ENCODE measurements at regions not wholly inside any gene's neighbourhood (a gene's known extent, or its start where the extent isn't known, plus 50 kb on each side); places are given as distances from the start of the nearest gene placed in this dataset.
A peak's percentile ranks its signal among the peaks of the same experiment; 100 is the strongest.

GRCh38 chr9:32067261-32067660 lies 317.2 kb upstream of the ACO1 start:
- H4K20me1 ChIP-seq (ENCODE audit: insufficient read depth, low read length) = no peaks in the 10 kb centered on the region
- H3K4me1 ChIP-seq (ENCODE audit: low read length) = peaks cover 11% of the 10 kb centered on the region
- H3K27ac ChIP-seq (ENCODE audit: low read length) = no peak overlapping the region
- no peaks in the 10 kb centered on the region for H3K9me3 ChIP-seq (ENCODE audit: insufficient read depth, low read length)
- no peak overlapping the region for H3K4me2 ChIP-seq (ENCODE audit: low read length)
- H3K27me3 ChIP-seq (ENCODE audit: low read depth, low read length) = no peaks in the 10 kb centered on the region
- H3K79me2 ChIP-seq (ENCODE audit: low read length) = no peaks in the 10 kb centered on the region
- H3K36me3 ChIP-seq (replicated peaks; ENCODE audit: low read depth, low read length) = no peaks in the 10 kb centered on the region
- TF ChIP-seq CTCF (IDR thresholded peaks at IDR 0.05; ENCODE audit: low read depth, low read length) = no peak
- no peak for TF ChIP-seq EZH2phosphoT487 (IDR thresholded peaks at IDR 0.05; ENCODE audit: low read depth)
- H3K4me3 ChIP-seq (ENCODE audit: low read length) = no peak overlapping the region
- no peak overlapping the region for H2AFZ ChIP-seq (ENCODE audit: low read depth, low read length)
- no peak overlapping the region for H3K9ac ChIP-seq (ENCODE audit: low read length)

- Histone ChIP-seq H3K4me1 (ENCODE audit: low read length) (peaks cover 11% of the 10 kb centered on the region), H3K36me3 (replicated peaks; ENCODE audit: low read depth, low read length) (no peaks in the 10 kb centered on the region), H3K9ac (ENCODE audit: low read length) (no peak overlapping the region), H4K20me1 (ENCODE audit: insufficient read depth, low read length) (no peaks in the 10 kb centered on the region), H3K27me3 (ENCODE audit: low read depth, low read length) (no peaks in the 10 kb centered on the region), H3K4me2 (ENCODE audit: low read length) (no peak overlapping the region), H2AFZ (ENCODE audit: low read depth, low read length) (peak overlapping the region; percentile 74; the same call in 1 of the 2 replicates), H3K27ac (ENCODE audit: low read length) (no peak overlapping the region), H3K4me3 (ENCODE audit: low read length) (no peak overlapping the region), H3K79me2 (ENCODE audit: low read length) (no peaks in the 10 kb centered on the region), H3K9me3 (ENCODE audit: insufficient read depth, low read length) (no peaks in the 10 kb centered on the region)
- TF ChIP-seq CTCF (IDR thresholded peaks at IDR 0.05; ENCODE audit: low read depth, low read length) (peak; percentile 44), EZH2phosphoT487 (IDR thresholded peaks at IDR 0.05; ENCODE audit: low read depth) (no peak)
Measured at GRCh38 chr9:32069169-32069813, 315.2 kb upstream of the ACO1 start.

GRCh38 chr9:32069969-32070368 lies 314.5 kb upstream of the ACO1 start:
- Histone ChIP-seq H3K27ac (ENCODE audit: low read length) (no peak overlapping the region), H4K20me1 (ENCODE audit: insufficient read depth, low read length) (no peaks in the 10 kb centered on the region), H3K27me3 (ENCODE audit: low read depth, low read length) (no peaks in the 10 kb centered on the region), H3K36me3 (replicated peaks; ENCODE audit: low read depth, low read length) (no peaks in the 10 kb centered on the region), H3K79me2 (ENCODE audit: low read length) (no peaks in the 10 kb centered on the region), H3K9ac (ENCODE audit: low read length) (no peak overlapping the region), H3K9me3 (ENCODE audit: insufficient read depth, low read length) (no peaks in the 10 kb centered on the region), H3K4me3 (ENCODE audit: low read length) (no peak overlapping the region), H3K4me1 (ENCODE audit: low read length) (peaks cover 9% of the 10 kb centered on the region), H2AFZ (ENCODE audit: low read depth, low read length) (no peak overlapping the region), H3K4me2 (ENCODE audit: low read length) (no peak overlapping the region)
- no peak for TF ChIP-seq EZH2phosphoT487 (IDR thresholded peaks at IDR 0.05; ENCODE audit: low read depth)
- no peak for TF ChIP-seq CTCF (IDR thresholded peaks at IDR 0.05; ENCODE audit: low read depth, low read length)

GRCh38 chr9:32072570-32072969 lies 311.9 kb upstream of the ACO1 start:
- H3K27me3 ChIP-seq (ENCODE audit: low read depth, low read length) = no peaks in the 10 kb centered on the region
- no peaks in the 10 kb centered on the region for H3K4me1 ChIP-seq (ENCODE audit: low read length)
- H4K20me1 ChIP-seq (ENCODE audit: insufficient read depth, low read length) = no peaks in the 10 kb centered on the region
- H3K9me3 ChIP-seq (ENCODE audit: insufficient read depth, low read length) = no peaks in the 10 kb centered on the region
- H3K79me2 ChIP-seq (ENCODE audit: low read length) = no peaks in the 10 kb centered on the region
- no peak overlapping the region for H3K9ac ChIP-seq (ENCODE audit: low read length)
- TF ChIP-seq EZH2phosphoT487 (IDR thresholded peaks at IDR 0.05; ENCODE audit: low read depth) (no peak), CTCF (IDR thresholded peaks at IDR 0.05; ENCODE audit: low read depth, low read length) (no peak)
- no peaks in the 10 kb centered on the region for H3K36me3 ChIP-seq (replicated peaks; ENCODE audit: low read depth, low read length)
- no peak overlapping the region for H3K27ac ChIP-seq (ENCODE audit: low read length)
- H3K4me3 ChIP-seq (ENCODE audit: low read length) = no peak overlapping the region
- H2AFZ ChIP-seq (ENCODE audit: low read depth, low read length) = no peak overlapping the region
- no peak overlapping the region for H3K4me2 ChIP-seq (ENCODE audit: low read length)
